ENCODE measurements at regions not wholly inside any gene's neighbourhood (a gene's known extent, or its start where the extent isn't known, plus 50 kb on each side); places are given as distances from the start of the nearest gene placed in this dataset.

GRCh38 chr10:8296734-8297101 lies 242.2 kb downstream of the GATA3 start:
- DNase-seq (ENCODE audit: extremely low spot score): no peak
- ChIA-PET CTCF (no interaction called here), POLR2A (no interaction called here)
- no peak for TF ChIP-seq CTCF (IDR thresholded peaks at IDR 0.05; ENCODE audit: control extremely low read depth, extremely low read depth, low read depth, missing control alignments)

GRCh38 chr10:8297107-8297506 lies 242.6 kb downstream of the GATA3 start:
- no peak for DNase-seq (ENCODE audit: extremely low spot score)
- no peak for TF ChIP-seq CTCF (IDR thresholded peaks at IDR 0.05; ENCODE audit: control extremely low read depth, extremely low read depth, low read depth, missing control alignments)
- ChIA-PET CTCF (no interaction called here), POLR2A (no interaction called here)

GRCh38 chr10:8297959-8298358 lies 243.5 kb downstream of the GATA3 start:
- no peak for DNase-seq (ENCODE audit: extremely low spot score)
- POLR2A ChIA-PET: no interaction called here
- CTCF ChIA-PET: no interaction called here
- TF ChIP-seq CTCF (IDR thresholded peaks at IDR 0.05; ENCODE audit: control extremely low read depth, extremely low read depth, low read depth, missing control alignments): no peak

GRCh38 chr10:8298896-8299570 lies 244.5 kb downstream of the GATA3 start:
- ChIA-PET POLR2A (no interaction called here), CTCF (interaction anchor here (1.4 kb wide), 1 partner anchor 17 kb away, joined by 4 read pairs; no protein-coding TSS in a partner anchor)
- DNase-seq (ENCODE audit: extremely low spot score): no peak
- no peak for TF ChIP-seq CTCF (IDR thresholded peaks at IDR 0.05; ENCODE audit: control extremely low read depth, extremely low read depth, low read depth, missing control alignments)

- POLR2A ChIA-PET: no interaction called here
- CTCF ChIA-PET: no interaction called here
Measured at GRCh38 chr10:8300925-8301324, 246.4 kb downstream of the GATA3 start.

GRCh38 chr10:8301333-8301732 lies 246.8 kb downstream of the GATA3 start:
- ChIA-PET CTCF (interaction anchor here (1.5 kb wide), 1 partner anchor 12 kb away, joined by 6 read pairs; no protein-coding TSS in a partner anchor), POLR2A (no interaction called here)
- DNase-seq (ENCODE audit: extremely low spot score): no peak
- no peak for TF ChIP-seq CTCF (IDR thresholded peaks at IDR 0.05; ENCODE audit: control extremely low read depth, extremely low read depth, low read depth, missing control alignments)

More at GRCh38 chr10:8300925-8301324, 246.4 kb downstream of the GATA3 start:
- TF ChIP-seq CTCF (IDR thresholded peaks at IDR 0.05; ENCODE audit: control extremely low read depth, extremely low read depth, low read depth, missing control alignments): no peak
- no peak for DNase-seq (ENCODE audit: extremely low spot score)
